GM18909 (cell line): ENCODE measurements at regions not wholly inside any gene's neighbourhood (a gene's known extent, or its start where the extent isn't known, plus 50 kb on each side); places are given as distances from the start of the nearest gene placed in this dataset.

Source experiments
- ATAC-seq: cut with Tn5 transposase; IDR thresholded peaks from one replicate; pipeline ENCODE4 v1.9.1; 2021; ENCODE audit warnings: mild to moderate bottlenecking; ENCODE audit not compliant: unreplicated experiment, poor library complexity

- no peak for ATAC-seq
Measured at GRCh38 chr5:152337484-152337883, 67.6 kb downstream of the NMUR2 start.

- ATAC-seq: no peak
Measured at GRCh38 chr5:152335461-152335860, 69.6 kb downstream of the NMUR2 start.

- no peak for ATAC-seq
Measured at GRCh38 chr5:152332716-152333460, 72.2 kb downstream of the NMUR2 start.

GRCh38 chr5:152331718-152332117 lies 73.4 kb downstream of the NMUR2 start:
- no peak for ATAC-seq

- no peak for ATAC-seq
Measured at GRCh38 chr5:152331006-152331405, 74.1 kb downstream of the NMUR2 start.

GRCh38 chr5:152329761-152330283 lies 75.3 kb downstream of the NMUR2 start:
- ATAC-seq: no peak

- no peak for ATAC-seq
Measured at GRCh38 chr5:152329207-152329606, 75.9 kb downstream of the NMUR2 start.

GRCh38 chr5:152315942-152316341 lies 89.1 kb downstream of the NMUR2 start:
- no peak for ATAC-seq

- ATAC-seq: no peak
Measured at GRCh38 chr5:152314196-152314829, 90.8 kb downstream of the NMUR2 start.

GRCh38 chr5:152309926-152310450 lies 95.1 kb downstream of the NMUR2 start:
- no peak for ATAC-seq

GRCh38 chr5:152306386-152306785 lies 98.7 kb downstream of the NMUR2 start:
- ATAC-seq: no peak

- no peak for ATAC-seq
Measured at GRCh38 chr5:152305525-152305924, 99.6 kb downstream of the NMUR2 start.

- ATAC-seq: no peak
Measured at GRCh38 chr5:152303841-152304240, 101.2 kb downstream of the NMUR2 start.

- ATAC-seq: no peak
Measured at GRCh38 chr5:152297866-152298265, 107.2 kb downstream of the NMUR2 start.

- ATAC-seq: no peak
Measured at GRCh38 chr5:152293189-152293588, 111.9 kb downstream of the NMUR2 start.

GRCh38 chr5:152290181-152290580 lies 114.9 kb downstream of the NMUR2 start:
- no peak for ATAC-seq

- no peak for ATAC-seq
Measured at GRCh38 chr5:152288917-152289595, 116.0 kb downstream of the NMUR2 start.

- ATAC-seq: no peak
Measured at GRCh38 chr5:152288499-152288898, 116.6 kb downstream of the NMUR2 start.

GRCh38 chr5:152285764-152286163 lies 119.3 kb downstream of the NMUR2 start:
- no peak for ATAC-seq

- ATAC-seq: no peak
Measured at GRCh38 chr5:152282331-152282730, 122.7 kb downstream of the NMUR2 start.

- ATAC-seq: no peak
Measured at GRCh38 chr5:152277936-152278335, 127.1 kb downstream of the NMUR2 start.
